ENCODE measurements at regions not wholly inside any gene's neighbourhood (a gene's known extent, or its start where the extent isn't known, plus 50 kb on each side); places are given as distances from the start of the nearest gene placed in this dataset.

DNA sequence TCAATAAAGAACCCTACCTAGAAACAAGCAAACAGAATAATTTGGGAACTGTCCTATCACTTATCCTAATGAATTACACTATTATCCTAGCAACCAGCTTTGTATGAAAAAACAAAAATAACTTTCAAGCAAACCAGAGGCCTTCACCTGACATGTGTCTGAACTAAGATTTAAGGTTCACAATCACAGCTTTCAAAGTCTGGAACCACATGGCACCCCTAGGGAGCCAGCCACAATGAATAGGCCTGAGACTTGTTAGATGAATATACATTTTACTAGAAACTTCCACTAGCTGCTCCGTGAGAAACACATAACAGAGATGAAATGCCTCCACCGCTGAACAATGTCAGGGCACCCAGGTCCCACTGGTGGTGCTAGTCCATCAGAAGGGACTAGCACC is 65.8 kb upstream of the CYP2D6 start:
- TF ChIP-seq POLR2A (IDR thresholded peaks at IDR 0.05), result no peak
- no peak for TF ChIP-seq POLR2AphosphoS5 (IDR thresholded peaks at IDR 0.05)
- no peak for TF ChIP-seq CTCF (IDR thresholded peaks at IDR 0.05)

Data from transverse colon (tissue), 4 donors.